PC-9 (cell line): ENCODE measurements at regions not wholly inside any gene's neighbourhood (a gene's known extent, or its start where the extent isn't known, plus 50 kb on each side); places are given as distances from the start of the nearest gene placed in this dataset.

ENCODE experiments used
- BruUV-seq: library from RNA; stranded (reverse); fragments of 400-500 nt; replicated peaks from 2 replicates; lab custom pipeline; 2021; lab: Mats Ljungman, UMichigan
- CTCF ChIA-PET: fragments of 300-600 bp; sonication (Branson Sonifier 250); formaldehyde crosslinking; loops from one replicate; lab custom pipeline; 2022; ENCODE audit warnings: antibody characterized with exemption; lab: Charles Lee
- POLR2A ChIA-PET: fragments of 300-600 bp; sonication (Branson Sonifier 250); formaldehyde crosslinking; loops from one replicate; lab custom pipeline; 2022; ENCODE audit warnings: antibody characterized with exemption; ENCODE audit not compliant: unreplicated experiment; lab: Charles Lee
- DNase-seq, 2 experiments: peaks; one replicate each; pipeline versions ENCODE4 v3.0.0 to v3.0.0-alpha.2; 2015 to 2022; ENCODE audit warnings: mixed read lengths in 1 of 2
- H2AFZ ChIP-seq: fragments of 200-600 bp; sonication (generic); 2 replicates; pipeline ENCODE4 v1.8.1; 2017; ENCODE audit warnings: antibody characterized with exemption
- H3F3A ChIP-seq: fragments of 200-600 bp; sonication (generic); 2 replicates; pipeline ENCODE4 v1.8.1; 2017; ENCODE audit warnings: antibody characterized with exemption, mild to moderate bottlenecking, low read depth; ENCODE audit not compliant: insufficient read depth
- H3K27ac ChIP-seq: fragments of 200-600 bp; sonication (generic); 2 replicates; pipeline ENCODE4 v1.6.1; 2016; ENCODE audit warnings: mixed run types
- H3K27me3 ChIP-seq: fragments of 200-600 bp; sonication (generic); 2 replicates; pipeline ENCODE4 v1.6.1; 2016; ENCODE audit warnings: low read depth, mixed run types; ENCODE audit not compliant: insufficient read depth
- H3K36me3 ChIP-seq: fragments of 200-600 bp; sonication (generic); 2 replicates; pipeline ENCODE4 v1.6.1; 2016; ENCODE audit warnings: low read depth, mixed run types
- H3K4me1 ChIP-seq: fragments of 200-600 bp; sonication (generic); replicated peaks from 2 replicates; pipeline ENCODE4 v1.6.1; 2016; ENCODE audit warnings: mixed run types; ENCODE audit not compliant: insufficient read depth
- H3K4me2 ChIP-seq: fragments of 200-600 bp; sonication (generic); 2 replicates; pipeline ENCODE4 v1.6.1; 2017; ENCODE audit warnings: mixed run types
- H3K4me3 ChIP-seq: fragments of 200-600 bp; sonication (generic); 2 replicates; pipeline ENCODE4 v1.6.1; 2016; ENCODE audit warnings: mixed run types
- H3K79me2 ChIP-seq: fragments of 200-600 bp; sonication (generic); 2 replicates; pipeline ENCODE4 v1.6.1; 2017; ENCODE audit warnings: low read depth, mixed run types
- H3K9me2 ChIP-seq: fragments of 200-600 bp; sonication (generic); 2 replicates; pipeline ENCODE4 v1.8.1; 2017; ENCODE audit warnings: mild to moderate bottlenecking; ENCODE audit not compliant: insufficient read depth
- H3K9me3 ChIP-seq: fragments of 200-600 bp; sonication (generic); 2 replicates; pipeline ENCODE4 v1.8.1; 2016; ENCODE audit warnings: low read depth; ENCODE audit not compliant: insufficient read depth
- H4K20me1 ChIP-seq: fragments of 200-600 bp; sonication (generic); 2 replicates; pipeline ENCODE4 v1.8.1; 2017; ENCODE audit not compliant: insufficient read depth
- CTCF ChIP-seq: fragments of 200-600 bp; sonication (generic); conservative IDR thresholded peaks from 2 replicates; pipeline ENCODE4 v1.6.1; 2017; ENCODE audit warnings: mixed run types, antibody characterized with exemption, mild to moderate bottlenecking, moderate library complexity
- EZH2 ChIP-seq: fragments of 200-600 bp; sonication (generic); IDR thresholded peaks from 2 replicates; pipeline ENCODE4 v1.8.0; 2017; ENCODE audit warnings: antibody characterized with exemption, low read depth
- intact Hi-C: fragments of 100-400 bp; cut with micrococcal nuclease; formaldehyde crosslinking; loops from one replicate; pipeline ENCODE4 v1.10.0; 2022; ENCODE audit not compliant: unreplicated experiment

GRCh38 chr22:44403166-44403565, 90.4 kb upstream of the SHISAL1 start:
- DNase-seq: no peak
- Histone ChIP-seq H2AFZ (no peak overlapping the region), H3K79me2 (no peaks in the 10 kb centered on the region), H3K4me3 (no peak overlapping the region), H4K20me1 (no peaks in the 10 kb centered on the region), H3K27ac (no peak overlapping the region), H3K27me3 (no peaks in the 10 kb centered on the region), H3K36me3 (no peaks in the 10 kb centered on the region), H3K4me1 (no peaks in the 10 kb centered on the region), H3K9me2 (no peaks in the 10 kb centered on the region), H3K4me2 (no peak overlapping the region), H3K9me3 (no peaks in the 10 kb centered on the region), H3F3A (no peaks in the 10 kb centered on the region)
- intact Hi-C loops: no loop called here
- ChIA-PET POLR2A (no interaction called here), CTCF (no interaction called here)
- no TSS peak for BruUV-seq
- TF ChIP-seq EZH2 (no peak), CTCF (no peak)

GRCh38 chr22:44402196-44403111, 89.7 kb upstream of the SHISAL1 start:
- H4K20me1 ChIP-seq: no peaks in the 10 kb centered on the region
- ChIA-PET POLR2A (interaction anchor here (0.6 kb wide), 1 partner anchor 280 kb away, joined by 5 read pairs; no protein-coding TSS in a partner anchor), CTCF (no interaction called here)
- no peaks in the 10 kb centered on the region for H3K27me3 ChIP-seq
- intact Hi-C loops: no loop called here
- BruUV-seq: no TSS peak
- no peak for DNase-seq
- no peak for TF ChIP-seq EZH2
- TF ChIP-seq CTCF: no peak
- H3K36me3 ChIP-seq: no peaks in the 10 kb centered on the region
- no peaks in the 10 kb centered on the region for H3K9me3 ChIP-seq
- H3K9me2 ChIP-seq: no peaks in the 10 kb centered on the region
- H3K79me2 ChIP-seq: no peaks in the 10 kb centered on the region
- H3F3A ChIP-seq: no peaks in the 10 kb centered on the region
- H3K4me2 ChIP-seq: no peak overlapping the region
- H3K27ac ChIP-seq: no peak overlapping the region
- H2AFZ ChIP-seq: no peak overlapping the region
- H3K4me1 ChIP-seq: no peaks in the 10 kb centered on the region
- H3K4me3 ChIP-seq: no peak overlapping the region

GRCh38 chr22:44401783-44402110, 89.0 kb upstream of the SHISAL1 start:
- Histone ChIP-seq H3K4me2 (no peak overlapping the region), H3K9me2 (no peaks in the 10 kb centered on the region), H3K36me3 (no peaks in the 10 kb centered on the region), H3K4me1 (no peaks in the 10 kb centered on the region), H3K27ac (no peak overlapping the region), H3K9me3 (no peaks in the 10 kb centered on the region), H3K27me3 (no peaks in the 10 kb centered on the region), H4K20me1 (no peaks in the 10 kb centered on the region), H3K79me2 (no peaks in the 10 kb centered on the region), H3K4me3 (no peak overlapping the region), H3F3A (no peaks in the 10 kb centered on the region), H2AFZ (no peak overlapping the region)
- CTCF ChIA-PET: no interaction called here
- POLR2A ChIA-PET: interaction anchor here (0.6 kb wide), 1 partner anchor 281 kb away, joined by 5 read pairs; no protein-coding TSS in a partner anchor
- intact Hi-C loops: no loop called here
- no peak for DNase-seq
- TF ChIP-seq CTCF (no peak), EZH2 (no peak)
- BruUV-seq: no TSS peak
